ENCODE measurements at regions not wholly inside any gene's neighbourhood (a gene's known extent, or its start where the extent isn't known, plus 50 kb on each side); places are given as distances from the start of the nearest gene placed in this dataset.

- TF ChIP-seq EZH2 (IDR thresholded peaks at IDR 0.05; ENCODE audit: insufficient read depth, poor library complexity, severe bottlenecking) (no peak), EZH2phosphoT487 (IDR thresholded peaks at IDR 0.05; ENCODE audit: insufficient read depth, low read depth) (no peak)
Observed at GRCh38 chr22:48500471-48501230, 1327.0 kb downstream of the BRD1 start.
